Iris pigment epithelial cell (primary cell): ENCODE measurements at regions not wholly inside any gene's neighbourhood (a gene's known extent, or its start where the extent isn't known, plus 50 kb on each side); places are given as distances from the start of the nearest gene placed in this dataset.
"Not testable (repeated sequence)": the region's sequence is repeated elsewhere in the genome, so short reads cannot be mapped to it uniquely, and the experiment has no call there.

ENCODE experiments used
- DNase-seq: peaks from one replicate; pipeline ENCODE4 v3.0.0-alpha.2; 2011; ENCODE audit warnings: low read depth

DNA sequence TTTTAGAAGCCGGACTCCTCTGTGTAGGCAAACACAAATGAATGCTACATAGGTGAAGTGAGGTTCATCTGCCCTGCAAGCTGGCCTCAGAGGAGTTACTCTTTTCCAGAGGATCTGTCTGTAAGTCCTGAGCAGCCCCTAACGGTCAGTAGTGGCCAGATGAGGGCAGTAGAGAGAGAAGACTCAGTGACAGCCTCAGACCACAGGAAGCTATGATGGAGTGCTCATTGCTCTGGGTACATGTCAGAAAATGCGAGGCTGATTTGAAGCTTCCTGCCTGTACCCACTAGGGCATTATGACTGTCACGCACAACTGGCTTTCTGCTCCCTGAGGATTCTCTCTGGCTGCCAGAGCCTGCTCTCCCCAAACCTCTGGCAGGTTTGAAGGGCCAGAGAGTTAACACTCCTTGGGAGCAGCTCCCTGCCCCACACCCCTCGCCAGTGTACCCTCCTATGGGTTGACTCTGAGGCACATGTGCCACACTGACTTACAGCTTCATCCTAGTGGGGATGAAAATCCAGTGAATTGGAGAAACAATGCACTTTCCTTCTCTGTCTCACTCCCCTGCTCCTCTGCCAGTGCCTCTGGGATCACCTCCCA is 141.5 kb downstream of the GABRG2 start:
- DNase-seq = peak; percentile 2

DNA sequence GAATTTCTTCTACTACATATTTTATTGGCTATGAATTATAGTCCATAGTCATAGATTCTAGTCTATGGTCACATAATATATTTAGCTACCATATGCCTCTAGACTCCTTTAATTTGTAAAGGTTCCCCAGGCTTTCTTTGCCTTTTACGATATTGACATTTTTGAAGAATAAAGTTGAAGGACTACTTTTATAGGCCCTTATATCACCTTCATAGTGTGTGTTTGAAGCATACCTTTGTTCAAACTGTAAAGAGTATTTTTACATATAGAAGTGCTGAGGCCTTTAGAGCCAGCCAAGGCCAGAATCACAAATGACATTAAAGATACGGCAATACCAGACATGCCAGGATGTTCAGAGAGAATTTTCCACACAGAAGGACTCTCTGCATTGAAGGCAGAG is 147.0 kb downstream of the GABRG2 start:
- no peak for DNase-seq

DNA sequence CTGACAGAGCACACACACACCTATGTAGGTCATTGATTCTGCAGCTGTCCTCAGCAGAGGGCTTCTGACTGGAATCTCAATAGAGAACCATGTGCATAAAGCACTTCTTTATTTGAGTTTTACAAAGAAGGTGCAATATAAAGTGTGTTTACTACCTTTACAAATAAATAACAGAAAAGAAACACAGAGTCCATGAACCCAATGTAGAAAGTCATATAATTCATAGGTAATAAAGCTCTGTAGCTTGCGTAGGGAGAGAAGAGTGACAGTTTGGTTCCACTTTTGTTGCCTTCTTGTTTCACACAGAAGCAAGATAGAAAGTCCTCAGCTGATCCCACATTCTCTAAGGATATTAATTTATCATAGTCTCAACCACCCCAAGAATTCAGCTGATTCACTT is 149.5 kb downstream of the GABRG2 start:
- DNase-seq = no peak

DNA sequence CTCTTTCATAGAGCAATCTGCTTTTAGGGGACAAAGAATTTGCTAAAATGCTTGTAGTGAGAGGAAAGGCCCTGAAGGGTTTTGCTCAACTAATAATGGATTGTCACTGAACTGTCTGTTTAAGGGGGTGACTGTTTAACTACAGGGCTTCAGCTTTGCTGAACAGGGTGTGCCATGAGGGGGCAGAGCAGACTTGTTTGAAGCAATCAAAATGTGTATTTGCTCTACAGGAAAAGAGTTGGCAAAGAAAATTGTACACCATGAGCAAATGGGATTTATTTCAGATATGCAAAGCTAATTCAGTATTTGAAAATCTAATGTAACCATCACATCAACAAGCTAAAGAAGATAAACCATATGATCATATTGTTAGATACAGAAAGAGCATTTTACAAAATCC is 154.3 kb downstream of the GABRG2 start:
- DNase-seq = no peak

DNA sequence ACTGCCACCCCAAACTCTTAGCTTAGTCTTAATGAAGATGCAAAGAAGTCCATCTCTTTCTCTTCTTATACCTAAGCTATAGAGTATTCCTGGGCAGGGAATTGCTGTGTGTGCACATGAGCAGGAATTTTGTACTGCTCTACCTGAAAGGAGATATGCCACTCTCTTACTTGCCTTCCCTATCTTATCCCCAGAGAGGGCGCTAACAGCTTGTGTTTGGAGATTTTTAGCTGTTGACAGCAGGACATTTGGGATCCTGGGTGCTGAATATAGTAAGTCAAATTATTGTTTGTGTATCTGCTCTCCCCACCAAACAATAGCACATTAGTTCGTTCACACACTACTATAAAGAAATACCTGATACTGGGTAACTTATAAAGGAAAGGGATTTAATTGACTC is 159.5 kb downstream of the GABRG2 start:
- no peak for DNase-seq

DNA sequence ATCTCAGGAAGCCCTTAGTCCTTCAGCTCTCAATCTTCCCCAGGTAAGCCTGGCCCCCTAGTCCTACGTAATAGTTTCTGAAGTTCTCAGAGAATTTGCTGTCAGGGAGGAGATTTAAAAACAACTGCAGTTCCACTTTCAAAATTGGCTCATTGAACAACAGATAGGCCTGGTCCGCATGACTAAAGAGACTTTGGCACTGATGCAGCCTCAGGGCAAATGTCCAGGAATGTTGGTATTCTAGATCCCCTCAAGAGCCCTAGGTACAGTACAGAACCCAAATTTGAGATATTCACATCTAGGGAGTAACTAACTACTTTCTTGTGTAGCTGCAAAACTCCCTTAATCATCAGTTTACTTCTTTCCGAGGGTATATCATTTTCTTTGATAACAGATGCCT is 162.8 kb downstream of the GABRG2 start:
- no peak for DNase-seq

DNA sequence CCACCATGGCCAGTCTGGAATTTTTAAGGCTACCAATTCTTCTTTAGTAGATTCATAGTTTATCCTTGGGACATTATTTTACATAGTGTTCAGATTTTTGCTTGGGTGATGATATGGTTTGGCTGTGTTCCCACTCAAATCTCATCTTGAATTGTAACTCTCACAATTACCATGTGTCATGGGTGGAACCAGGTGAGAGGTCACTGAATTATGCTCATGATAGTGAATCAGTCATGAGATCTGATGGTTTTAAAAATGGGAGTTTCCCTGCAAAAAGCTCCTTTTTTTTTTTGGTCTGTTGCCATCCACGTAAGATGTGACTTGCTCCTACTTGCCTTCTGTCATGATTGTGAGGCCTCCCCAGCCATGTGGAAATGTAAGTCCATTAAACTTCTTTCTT is 163.9 kb downstream of the GABRG2 start:
- DNase-seq = no peak

DNA sequence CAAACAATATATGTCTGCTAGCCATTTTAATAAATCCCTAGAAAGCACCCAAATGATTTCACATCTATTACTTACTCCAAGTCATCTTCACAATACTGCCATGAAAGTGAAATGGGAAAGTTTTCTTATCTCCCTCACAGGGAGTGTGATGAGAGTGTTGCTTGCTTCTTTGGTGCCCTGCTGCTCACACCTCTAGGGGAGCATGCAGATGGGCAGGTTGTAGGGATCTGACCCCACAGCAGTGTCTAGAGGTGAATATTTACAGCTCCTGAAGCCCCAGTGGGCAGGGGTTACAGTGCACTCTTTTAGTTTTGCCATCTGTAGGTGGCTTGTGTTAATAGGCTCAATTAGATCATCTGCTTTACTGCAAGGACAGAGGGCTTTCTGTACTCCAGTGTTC is 173.2 kb downstream of the GABRG2 start:
- DNase-seq = no peak

DNA sequence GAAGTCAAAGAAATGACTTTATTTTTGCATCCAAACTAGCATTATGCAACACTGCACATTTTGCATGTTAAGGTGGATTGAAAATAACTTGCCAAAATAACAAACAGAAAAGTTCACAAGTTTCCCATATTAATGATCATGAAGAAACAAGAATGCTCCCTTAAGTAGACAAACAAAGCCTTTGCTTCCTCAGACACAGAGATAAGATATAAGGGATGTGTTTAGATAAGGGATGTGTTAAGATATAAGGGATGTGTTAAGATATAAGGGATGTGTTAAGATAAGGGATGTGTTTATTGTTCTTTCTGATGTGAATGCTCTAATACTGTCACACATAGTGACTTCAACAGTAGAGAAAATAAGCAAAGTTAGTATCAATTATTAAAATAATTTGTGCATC is 174.8 kb downstream of the GABRG2 start:
- no peak for DNase-seq

DNA sequence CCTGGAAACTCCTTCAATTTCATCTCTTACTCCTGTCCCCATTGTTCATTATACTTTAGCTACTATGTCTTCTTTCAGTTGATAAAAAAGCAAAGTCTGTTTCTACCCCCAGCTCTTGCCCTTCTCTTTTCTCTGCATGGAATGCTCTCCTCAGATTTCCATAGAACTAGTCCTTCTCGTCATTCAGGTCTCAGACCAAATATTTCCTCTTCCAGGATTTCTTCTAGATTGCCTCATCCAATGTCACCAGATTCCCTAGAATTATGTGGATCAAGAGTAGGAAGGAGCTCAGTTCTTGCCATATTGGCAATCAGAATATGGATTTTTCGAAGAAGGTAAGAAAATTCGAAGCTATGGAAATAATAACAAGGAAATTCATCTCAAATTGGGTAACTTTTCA is 176.1 kb downstream of the GABRG2 start:
- DNase-seq = no peak

DNA sequence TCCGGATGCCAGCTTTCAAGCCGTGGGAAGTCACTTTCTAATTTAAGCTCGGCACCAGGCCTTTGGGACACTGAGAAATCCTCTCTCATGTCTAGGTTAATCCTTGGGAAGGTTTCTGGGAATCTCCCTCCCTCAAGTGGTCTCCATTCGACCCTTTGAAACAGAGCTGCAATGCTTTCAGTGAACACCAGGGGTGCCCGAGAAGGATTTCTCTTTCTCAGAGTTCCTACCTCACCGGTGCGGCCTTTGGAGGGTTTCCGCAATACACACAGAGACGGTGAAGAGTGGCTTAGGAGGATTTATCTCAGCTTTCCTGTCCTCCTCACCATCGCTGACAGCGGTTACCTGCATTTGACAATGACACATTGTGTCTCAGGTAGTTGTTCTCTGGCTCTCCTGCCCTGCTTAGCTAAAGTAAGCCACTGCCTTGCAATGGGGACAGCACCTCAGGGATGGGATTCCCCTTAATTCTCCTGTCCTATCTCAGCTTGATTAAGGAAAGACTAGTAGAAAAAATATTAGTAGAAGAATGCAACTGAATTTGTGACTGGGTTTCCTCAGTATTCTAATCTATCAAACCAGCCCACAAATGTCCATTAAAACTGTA is 180.6 kb downstream of the GABRG2 start:
- DNase-seq = no peak

DNA sequence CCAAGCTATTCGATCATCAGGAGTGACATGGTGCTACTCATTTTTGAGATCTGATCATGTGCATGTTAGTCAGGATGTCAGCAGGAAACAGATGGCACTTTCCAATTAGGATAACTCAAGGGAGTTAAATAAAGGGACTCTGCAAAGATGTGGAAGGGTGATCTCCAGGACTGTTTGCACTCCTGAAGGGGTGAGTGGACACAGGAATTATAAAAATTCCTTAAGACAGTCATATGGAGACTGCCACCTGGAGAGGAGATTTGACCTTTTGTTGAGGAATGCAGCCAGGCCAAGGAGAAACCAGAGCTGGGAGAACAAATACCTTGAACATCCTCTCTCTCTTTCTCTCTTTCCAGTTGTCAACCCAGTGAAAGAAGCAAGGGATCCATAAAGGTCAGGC is 189.1 kb downstream of the GABRG2 start:
- DNase-seq = no peak

DNA sequence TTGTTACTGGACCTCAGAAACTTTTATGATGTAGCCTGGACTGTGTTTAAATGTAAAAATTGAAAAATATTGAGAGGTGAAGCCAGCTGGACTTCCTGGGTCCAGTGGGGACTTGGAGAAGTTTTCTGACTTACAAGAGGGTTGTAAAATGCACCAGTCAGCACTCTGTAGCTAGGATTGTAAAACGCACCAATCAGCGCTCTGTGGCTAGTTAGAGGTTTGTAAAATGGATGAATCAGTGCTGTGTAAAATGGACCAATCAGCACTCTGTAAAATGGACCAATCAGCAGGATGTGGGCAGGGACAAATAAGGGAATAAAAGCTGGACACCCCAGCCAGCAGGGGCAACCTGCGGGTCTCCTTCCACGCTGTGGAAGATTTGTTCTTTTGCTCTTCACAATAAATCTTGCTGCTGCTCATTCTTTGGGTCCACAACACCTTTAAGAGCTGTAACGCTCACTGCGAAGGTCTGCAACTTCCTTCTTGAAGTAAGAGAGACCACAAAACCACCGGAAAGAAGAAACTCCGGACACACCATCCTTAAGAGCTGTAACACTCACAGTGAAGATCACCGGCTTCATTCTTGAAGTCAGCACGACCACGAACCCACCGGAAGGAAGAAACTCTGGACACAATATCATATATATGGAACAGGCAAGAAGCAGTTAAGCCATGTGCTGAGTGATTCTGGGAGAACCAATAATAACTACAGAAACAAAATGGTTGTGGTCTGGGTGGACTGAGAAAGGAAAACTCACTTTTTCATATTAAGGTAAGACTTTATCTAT is 201.3 kb downstream of the GABRG2 start:
- DNase-seq = no peak

DNA sequence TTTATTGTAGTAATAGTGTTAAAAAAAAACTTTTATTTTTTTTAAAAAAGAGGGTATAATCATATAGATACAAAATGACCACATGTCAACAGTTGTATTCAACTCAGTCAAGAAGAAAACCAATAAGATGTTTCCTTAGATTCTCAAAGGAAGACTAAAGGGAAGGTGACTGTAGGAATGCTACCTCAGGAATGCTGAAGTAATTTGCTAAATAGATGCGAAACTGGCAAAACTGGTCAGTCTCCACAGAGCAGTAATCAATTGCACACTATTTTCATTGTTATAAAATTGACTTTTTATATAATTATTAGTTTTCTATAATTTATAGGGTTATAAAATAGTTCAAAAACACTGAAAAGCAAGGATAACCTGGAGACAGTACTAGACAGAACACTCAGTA is 204.8 kb downstream of the GABRG2 start:
- DNase-seq = no peak

DNA sequence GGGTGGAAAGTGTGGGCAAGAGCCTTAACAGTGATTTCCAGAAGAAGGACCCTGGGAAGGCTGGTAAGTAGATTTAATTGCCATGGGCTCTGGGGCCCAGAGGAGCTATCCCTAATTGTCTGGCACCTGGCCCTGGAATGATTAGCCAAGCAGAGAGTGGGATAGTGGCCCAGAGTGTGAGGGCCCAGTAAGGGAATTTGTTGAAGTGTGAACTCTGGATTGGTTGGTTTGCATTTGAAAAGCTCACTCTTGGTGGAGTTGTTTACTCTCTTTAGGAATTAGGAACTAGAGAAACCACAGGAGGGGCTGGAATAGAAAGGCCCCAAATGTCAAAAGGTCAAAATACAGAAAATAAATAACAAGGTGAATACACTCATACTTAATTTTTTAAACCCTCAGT is 207.1 kb downstream of the GABRG2 start:
- DNase-seq = no peak

DNA sequence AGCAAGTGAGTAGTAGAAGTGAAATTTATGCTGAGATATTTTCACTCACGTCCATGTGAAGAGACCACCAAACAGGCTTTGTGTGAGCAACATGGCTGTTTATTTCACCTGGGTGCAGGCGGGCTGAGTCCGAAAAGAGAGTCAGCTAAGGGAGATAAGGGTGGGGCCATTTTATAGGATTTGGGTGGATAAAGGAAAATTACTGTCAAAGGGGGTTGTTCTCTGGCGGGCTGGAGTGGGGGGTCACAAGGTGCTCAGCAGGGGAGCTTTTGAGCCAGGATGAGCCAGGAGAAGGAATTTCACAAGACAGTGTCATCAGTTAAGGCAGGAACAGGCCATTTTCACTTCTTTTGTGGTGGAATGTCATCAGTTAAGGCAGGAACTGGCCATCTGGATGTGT is 207.8 kb downstream of the GABRG2 start:
- not testable (repeated sequence) for DNase-seq

DNA sequence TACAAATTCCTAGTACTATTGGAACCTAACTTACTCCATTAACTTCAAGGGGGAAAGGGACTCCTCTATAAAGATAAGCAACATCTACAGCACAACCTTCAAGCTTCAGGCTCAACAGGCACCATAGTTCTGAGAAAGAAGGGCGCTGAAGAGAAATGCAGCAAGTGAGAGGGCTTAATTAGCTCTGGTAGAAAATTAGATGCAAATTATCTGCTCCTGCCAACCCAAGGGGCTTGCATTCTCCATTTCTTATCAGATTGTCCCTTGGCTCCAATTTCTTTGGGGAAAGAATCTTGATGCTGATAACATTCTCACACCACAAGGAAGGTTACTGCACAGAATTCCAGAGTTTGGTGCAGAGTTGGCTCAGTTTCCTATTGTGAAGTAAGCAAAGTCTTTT is 214.6 kb downstream of the GABRG2 start:
- DNase-seq = no peak

DNA sequence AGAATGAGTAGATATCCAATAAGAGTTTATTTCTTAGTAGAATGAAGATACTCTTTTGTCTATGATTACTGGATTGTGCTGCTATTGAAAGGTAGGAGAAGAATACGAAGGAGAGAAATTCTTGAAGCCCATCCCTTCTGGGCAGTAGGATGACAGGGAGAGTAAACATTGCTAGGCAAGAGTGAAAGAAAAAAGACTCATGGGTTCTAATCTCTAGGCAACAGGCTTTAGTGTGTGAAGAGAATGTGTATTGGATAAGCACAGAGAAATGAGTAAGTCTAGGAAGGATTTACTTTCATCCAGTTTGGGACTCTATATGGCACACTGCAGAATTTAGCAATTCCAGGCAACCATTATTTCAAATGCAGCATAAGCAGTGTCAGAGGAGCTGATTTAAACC is 216.0 kb downstream of the GABRG2 start:
- DNase-seq = no peak

DNA sequence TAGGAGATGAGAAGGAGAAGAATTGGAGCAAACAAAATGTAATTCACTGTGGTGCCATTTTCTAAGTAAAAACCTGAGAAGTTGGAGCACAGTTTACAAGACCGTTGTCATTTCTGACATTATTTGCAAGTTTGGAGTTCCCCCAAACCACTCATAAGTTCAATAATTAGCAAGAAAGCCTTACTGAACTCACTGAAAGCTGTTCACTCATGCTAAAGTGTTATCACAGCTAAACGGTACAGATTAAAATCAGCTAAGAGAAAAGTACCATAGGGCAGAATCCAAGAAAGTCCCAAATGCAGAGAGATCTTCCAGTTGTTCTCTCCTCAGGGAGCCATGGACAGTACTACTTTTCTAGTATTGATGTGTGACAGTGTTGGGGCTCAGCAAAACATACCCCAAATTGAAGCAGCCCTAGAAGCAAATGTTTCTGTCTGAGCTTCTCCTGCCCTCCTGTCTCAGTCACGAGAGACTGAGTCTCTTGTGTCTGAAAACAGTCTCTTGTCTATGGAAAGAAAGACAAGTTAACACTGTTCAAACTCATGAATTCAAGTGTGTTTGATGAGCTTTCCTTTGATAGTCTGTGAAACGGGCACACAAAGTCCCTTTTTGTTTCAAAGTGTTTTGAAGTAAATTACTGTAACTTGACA is 221.2 kb downstream of the GABRG2 start:
- DNase-seq = no peak

DNA sequence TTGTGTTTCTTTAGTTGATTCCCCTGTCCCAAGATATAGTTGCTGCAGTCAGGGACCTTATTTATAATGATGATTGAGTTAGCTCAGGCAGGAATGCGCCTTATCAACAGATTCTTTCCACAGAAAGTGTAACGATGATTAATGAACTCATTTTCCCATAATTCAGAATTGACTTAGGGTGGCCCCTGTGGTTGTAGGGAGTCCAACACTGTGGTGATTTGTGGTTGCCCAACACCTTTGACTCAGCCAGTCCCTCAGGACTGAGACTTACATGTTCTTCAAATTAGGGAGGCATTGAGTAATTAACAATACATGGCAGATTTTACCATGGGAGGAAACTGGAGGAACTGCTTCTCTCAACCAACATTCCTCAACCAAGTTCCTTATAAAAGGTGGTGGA is 221.9 kb downstream of the GABRG2 start:
- no peak for DNase-seq

DNA sequence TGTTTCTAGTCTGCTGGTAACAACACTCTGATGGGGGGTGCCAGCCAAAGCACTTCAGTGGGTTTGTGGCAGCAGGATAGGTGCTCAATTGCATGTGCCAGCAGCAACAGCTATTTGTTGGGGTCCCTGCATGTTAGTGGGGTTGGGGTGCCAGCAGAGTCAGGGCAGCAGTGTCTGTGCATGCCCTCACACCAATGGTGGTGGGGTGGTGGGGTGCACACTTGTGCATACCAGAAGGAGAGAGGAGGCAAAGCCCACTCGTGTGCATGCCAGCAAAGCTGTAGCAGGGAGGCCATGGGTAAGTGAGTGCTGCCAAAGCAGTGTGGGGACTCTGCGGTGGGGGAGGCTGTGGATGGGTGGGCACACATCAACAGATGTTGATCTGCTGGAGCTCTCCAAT is 232.2 kb downstream of the GABRG2 start:
- DNase-seq = no peak

DNA sequence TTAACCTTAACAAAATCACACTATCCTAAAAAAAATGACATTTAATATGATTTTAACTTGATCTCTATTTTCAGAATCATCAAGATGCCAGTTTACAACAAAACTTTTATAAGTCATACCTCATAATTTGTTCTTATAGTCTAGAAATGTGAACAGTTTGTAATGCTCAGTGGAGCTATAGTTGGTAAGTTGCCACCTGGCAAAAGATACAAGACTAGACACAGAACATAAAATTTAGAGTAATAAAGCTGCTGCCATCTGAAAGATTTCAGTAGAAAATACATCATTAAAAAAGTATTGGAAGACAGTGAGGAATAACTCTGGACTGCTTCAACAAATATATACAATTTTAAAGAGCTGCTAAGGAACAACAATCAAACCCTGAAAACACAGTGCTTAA is 233.8 kb downstream of the GABRG2 start:
- DNase-seq = no peak

DNA sequence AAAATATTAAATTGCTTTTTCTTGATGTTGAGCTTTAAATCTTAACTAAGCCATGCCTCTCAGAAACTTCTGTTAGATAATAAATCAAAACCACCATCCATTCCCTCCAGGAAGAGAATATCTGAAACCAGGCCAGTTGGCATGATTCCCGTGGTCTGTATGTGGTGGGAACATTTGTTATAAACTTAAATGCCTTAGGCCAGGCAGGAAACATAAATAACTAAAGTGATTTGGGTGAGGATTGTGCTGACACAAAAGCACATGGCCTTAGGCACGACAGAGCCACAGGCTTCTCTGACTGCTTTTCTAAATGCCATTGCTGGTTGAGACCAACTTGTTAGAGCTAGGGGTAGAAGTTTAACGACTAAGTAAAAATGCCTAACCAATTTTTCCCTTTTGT is 255.9 kb downstream of the GABRG2 start:
- DNase-seq = no peak
